A549 (cell line): ENCODE measurements at regions not wholly inside any gene's neighbourhood (a gene's known extent, or its start where the extent isn't known, plus 50 kb on each side); places are given as distances from the start of the nearest gene placed in this dataset.

Experiments
- ATAC-seq, 2 experiments: fragments of 200-7000 bp in 1 of 2; fragments of >200 bp in 1 of 2; cut with Nextera tagmentation in 1 of 2; cut with Tn5 transposase in 1 of 2; 3 replicates each; pipeline versions ENCODE4 v1.8.0 to v1.9.1; 2018 to 2020; ENCODE audit warnings: mild to moderate bottlenecking in 1 of 2, moderate library complexity in 1 of 2
- CTCF ChIA-PET: fragments of 300-600 bp; sonication (Branson Sonifier 250); formaldehyde crosslinking; extraction: SDS; loops from one replicate; lab custom pipeline; 2021; ENCODE audit warnings: antibody characterized with exemption, inconsistent platforms; lab: Yijun Ruan, JAX
- POLR2A ChIA-PET: fragments of 350-600 bp; formaldehyde crosslinking; extraction: SDS; loops from one replicate; lab custom pipeline; 2021; ENCODE audit warnings: antibody characterized with exemption, inconsistent platforms; lab: Yijun Ruan, JAX
- DNase-seq, 2 experiments: peaks; one replicate each; pipeline versions ENCODE4 v3.0.0 to v3.0.0-alpha.2; 2011 to 2016; ENCODE audit warnings: low read depth in 1 of 2, low spot score in 1 of 2
- FAIRE-seq: peaks from 2 replicates; lab custom pipeline; 2011; peaks lifted over from hg19 to GRCh38; lab: Jason Lieb, UNC
- H3K27ac ChIP-seq, 2 experiments: fragments of >200 bp; sonication (Bioruptor Twin); formaldehyde crosslinking; 3 replicates each; pipeline ENCODE4 v1.5.1; 2016 to 2017
- H3K4me1 ChIP-seq: fragments of >200 bp; sonication (Bioruptor Twin); formaldehyde crosslinking; 3 replicates; pipeline ENCODE4 v1.6.1; 2016
- H3K4me2 ChIP-seq: fragments of >200 bp; sonication (Bioruptor Twin); formaldehyde crosslinking; 3 replicates; pipeline ENCODE4 v1.6.1; 2016
- H3K4me3 ChIP-seq: fragments of >200 bp; sonication (Bioruptor Twin); formaldehyde crosslinking; 3 replicates; pipeline ENCODE4 v1.5.1; 2016
- H3K9me3 ChIP-seq: fragments of >200 bp; sonication (Bioruptor Twin); formaldehyde crosslinking; 3 replicates; pipeline ENCODE4 v1.6.1; 2016
- CEBPB ChIP-seq, 2 experiments: fragments of >200 bp in 1 of 2; sonication (Bioruptor Twin) in 1 of 2; formaldehyde crosslinking in 1 of 2; IDR thresholded peaks; 2 replicates each; pipeline ENCODE4 v1.6.1; 2012 to 2016
- CHD2 ChIP-seq: fragments of 150-350 bp; IDR thresholded peaks from 2 replicates; pipeline ENCODE4 v1.6.1; 2014; ENCODE audit warnings: low read length; ENCODE audit not compliant: partially characterized antibody
- EP300 ChIP-seq, 2 experiments: fragments of >200 bp; sonication (Bioruptor Twin); formaldehyde crosslinking; IDR thresholded peaks; 2 replicates in 1 of 2; 3 replicates in 1 of 2; pipeline ENCODE4 v1.6.1; 2016 to 2017
- FOXS1 ChIP-seq: fragments of 250-450 bp; sonication (Bioruptor Pico); IDR thresholded peaks from 2 replicates; pipeline ENCODE4 v1.5.0; 2020; ENCODE audit warnings: mild to moderate bottlenecking, moderate library complexity
- JUN ChIP-seq, 2 experiments: fragments of >200 bp; sonication (Bioruptor Twin); formaldehyde crosslinking; IDR thresholded peaks; 2 replicates in 1 of 2; 3 replicates in 1 of 2; pipeline ENCODE4 v1.6.1; 2016 to 2017
- MAFK ChIP-seq: fragments of 450-650 bp; IDR thresholded peaks from 2 replicates; pipeline ENCODE4 v1.6.1; 2014; ENCODE audit not compliant: partially characterized antibody
- MYC ChIP-seq: IDR thresholded peaks from 2 replicates; pipeline ENCODE4 v1.6.1; 2012; ENCODE audit warnings: mild to moderate bottlenecking, inconsistent platforms, low read length, improper control_type of control experiment, borderline replicate concordance
- NFE2L2 ChIP-seq: fragments of 150-350 bp; conservative IDR thresholded peaks from 2 replicates; pipeline ENCODE4 v1.6.1; 2014; ENCODE audit warnings: low read length
- PHF8 ChIP-seq: fragments of 200-600 bp; sonication (generic); IDR thresholded peaks from 2 replicates; pipeline ENCODE4 v1.6.1; 2016; ENCODE audit warnings: low read depth, mild to moderate bottlenecking, antibody characterized with exemption, moderate library complexity, borderline replicate concordance
- POLR2A ChIP-seq: IDR thresholded peaks from 2 replicates; pipeline ENCODE4 v1.6.1; 2012; ENCODE audit warnings: mild to moderate bottlenecking, low read length
- POLR2AphosphoS2 ChIP-seq: conservative IDR thresholded peaks from 2 replicates; pipeline ENCODE4 v1.6.1; 2012; ENCODE audit warnings: low read length, improper control_type of control experiment, inconsistent platforms
- RAD21 ChIP-seq, 2 experiments: fragments of >200 bp in 1 of 2; sonication (Bioruptor Twin) in 1 of 2; formaldehyde crosslinking in 1 of 2; IDR thresholded peaks in 1 of 2; conservative IDR thresholded peaks in 1 of 2; 2 replicates in 1 of 2; 3 replicates in 1 of 2; pipeline ENCODE4 v1.6.1; 2012 to 2018; ENCODE audit warnings: inconsistent platforms in 1 of 2
- RCOR1 ChIP-seq: fragments of 150-350 bp; IDR thresholded peaks from 2 replicates; pipeline ENCODE4 v1.6.1; 2014; ENCODE audit warnings: antibody characterized with exemption, low read length, low read depth
- REST ChIP-seq: fragments of 200-600 bp; sonication (generic); IDR thresholded peaks from 2 replicates; pipeline ENCODE4 v1.6.1; 2016; ENCODE audit warnings: antibody characterized with exemption, mild to moderate bottlenecking, moderate library complexity
- SREBF2 ChIP-seq: fragments of 450-650 bp; IDR thresholded peaks from 2 replicates; pipeline ENCODE4 v1.6.1; 2014; ENCODE audit warnings: mild to moderate bottlenecking, moderate library complexity
- TFCP2L1 ChIP-seq: fragments of 250-450 bp; sonication (Bioruptor Pico); IDR thresholded peaks from 2 replicates; pipeline ENCODE4 v1.5.0; 2021; ENCODE audit warnings: mild to moderate bottlenecking
- TP53 ChIP-seq: fragments of 250-450 bp; sonication (Bioruptor Pico); IDR thresholded peaks from 2 replicates; pipeline ENCODE4 v1.5.0; 2021; ENCODE audit warnings: mild to moderate bottlenecking, moderate library complexity
- ZFP36 ChIP-seq: fragments of 450-650 bp; IDR thresholded peaks from 2 replicates; pipeline ENCODE4 v1.6.1; 2014; ENCODE audit warnings: borderline replicate concordance; ENCODE audit not compliant: partially characterized antibody
- WGBS: methylation state at CpG from one replicate; pipeline ENCODE4 v1.1.6; 2017; ENCODE audit errors: missing lambda C conversion rate; 5-methylcytosine and 5-hydroxymethylcytosine counted together
- TF ChIP-seq, protein P1 (sequence below): IDR thresholded peaks from 2 replicates; pipeline ENCODE4 v1.6.1; 2012; ENCODE audit warnings: low read depth, borderline replicate concordance
- TF ChIP-seq, protein P2 (sequence below): fragments of 250-450 bp; sonication (Bioruptor Pico); IDR thresholded peaks from 2 replicates; pipeline ENCODE4 v1.5.0; 2021; ENCODE audit warnings: mild to moderate bottlenecking, moderate library complexity, borderline replicate concordance
- TF ChIP-seq, protein P3 (sequence below): IDR thresholded peaks from 2 replicates; pipeline ENCODE4 v1.6.1; 2012

- FAIRE-seq (no peak), DNase-seq (no peak), ATAC-seq (no peak)
- Histone ChIP-seq H3K27ac (no peak overlapping the region), H3K4me3 (no peak overlapping the region), H3K4me1 (no peaks in the 10 kb centered on the region), H3K4me2 (no peak overlapping the region), H3K9me3 (no peaks in the 10 kb centered on the region)
- ChIA-PET CTCF (no interaction called here), POLR2A (no interaction called here)
- TF ChIP-seq NFE2L2 (no peak), RCOR1 (no peak), CHD2 (no peak)
- TF ChIP-seq, protein P1, sequence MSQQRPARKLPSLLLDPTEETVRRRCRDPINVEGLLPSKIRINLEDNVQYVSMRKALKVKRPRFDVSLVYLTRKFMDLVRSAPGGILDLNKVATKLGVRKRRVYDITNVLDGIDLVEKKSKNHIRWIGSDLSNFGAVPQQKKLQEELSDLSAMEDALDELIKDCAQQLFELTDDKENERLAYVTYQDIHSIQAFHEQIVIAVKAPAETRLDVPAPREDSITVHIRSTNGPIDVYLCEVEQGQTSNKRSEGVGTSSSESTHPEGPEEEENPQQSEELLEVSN, result no peak
These were observed 266.7 kb upstream of the CDH11 start for GRCh38 chr16:65388592-65388991.

GRCh38 chr16:65386672-65387071 lies 264.8 kb upstream of the CDH11 start:
- DNase-seq, result no peak
- TF ChIP-seq PHF8 (no peak), POLR2AphosphoS2 (no peak), RCOR1 (no peak), TP53 (CRISPR knock-in tag) (no peak), ZFP36 (no peak), RAD21 (conservative IDR thresholded peaks at IDR 0.05 in 1 of 2, IDR thresholded peaks at IDR 0.05 in 1 of 2) (no peak), POLR2A (no peak), FOXS1 (CRISPR knock-in tag) (no peak), EP300 (IDR thresholded peaks at IDR 0.05) (no peak), REST (no peak), MYC (no peak), SREBF2 (no peak), MAFK (no peak)
- TF ChIP-seq, protein P2, sequence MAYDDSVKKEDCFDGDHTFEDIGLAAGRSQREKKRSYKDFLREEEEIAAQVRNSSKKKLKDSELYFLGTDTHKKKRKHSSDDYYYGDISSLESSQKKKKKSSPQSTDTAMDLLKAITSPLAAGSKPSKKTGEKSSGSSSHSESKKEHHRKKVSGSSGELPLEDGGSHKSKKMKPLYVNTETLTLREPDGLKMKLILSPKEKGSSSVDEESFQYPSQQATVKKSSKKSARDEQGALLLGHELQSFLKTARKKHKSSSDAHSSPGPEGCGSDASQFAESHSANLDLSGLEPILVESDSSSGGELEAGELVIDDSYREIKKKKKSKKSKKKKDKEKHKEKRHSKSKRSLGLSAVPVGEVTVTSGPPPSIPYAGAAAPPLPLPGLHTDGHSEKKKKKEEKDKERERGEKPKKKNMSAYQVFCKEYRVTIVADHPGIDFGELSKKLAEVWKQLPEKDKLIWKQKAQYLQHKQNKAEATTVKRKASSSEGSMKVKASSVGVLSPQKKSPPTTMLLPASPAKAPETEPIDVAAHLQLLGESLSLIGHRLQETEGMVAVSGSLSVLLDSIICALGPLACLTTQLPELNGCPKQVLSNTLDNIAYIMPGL, result no peak
- no peak overlapping the region for H3K4me3 ChIP-seq
- H3K4me2 ChIP-seq, result no peak overlapping the region
- POLR2A ChIA-PET, result no interaction called here
- CTCF ChIA-PET, result no interaction called here
- H3K9me3 ChIP-seq, result no peaks in the 10 kb centered on the region
- no peak for ATAC-seq
- no peak for FAIRE-seq
- H3K4me1 ChIP-seq, result no peaks in the 10 kb centered on the region
- WGBS, result 1% methylated on average over 2 of the region's 2 CpGs
- H3K27ac ChIP-seq, result no peak overlapping the region

DNA sequence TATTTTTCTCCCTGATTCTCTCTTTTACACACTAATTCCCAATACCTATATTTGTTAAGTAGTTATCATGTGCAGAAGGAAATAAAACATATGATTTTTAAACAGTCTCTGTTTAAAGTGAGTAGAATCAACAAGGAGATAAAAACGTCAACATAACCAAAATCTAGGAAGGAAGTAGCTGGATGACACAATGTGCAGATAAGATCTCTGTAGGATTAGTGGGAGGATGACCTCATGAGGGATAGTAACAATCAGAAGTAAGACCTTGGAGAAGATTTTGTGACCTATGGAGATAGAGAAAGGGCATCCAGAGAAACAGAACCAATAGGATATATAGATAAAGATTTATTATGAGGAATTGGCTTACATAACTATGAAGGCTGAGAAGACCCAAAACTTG lies 262.6 kb upstream of the CDH11 start:
- H3K27ac ChIP-seq, result no peak overlapping the region
- no peak overlapping the region for H3K4me3 ChIP-seq
- no peak for ATAC-seq
- ChIA-PET POLR2A (no interaction called here), CTCF (interaction anchor here (0.6 kb wide), 1 partner anchor 632 kb away, joined by 3 read pairs; no protein-coding TSS in a partner anchor)
- no peaks in the 10 kb centered on the region for H3K9me3 ChIP-seq
- no peaks in the 10 kb centered on the region for H3K4me1 ChIP-seq
- TF ChIP-seq, protein P3, sequence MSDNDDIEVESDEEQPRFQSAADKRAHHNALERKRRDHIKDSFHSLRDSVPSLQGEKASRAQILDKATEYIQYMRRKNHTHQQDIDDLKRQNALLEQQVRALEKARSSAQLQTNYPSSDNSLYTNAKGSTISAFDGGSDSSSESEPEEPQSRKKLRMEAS, result no peak
- TF ChIP-seq CEBPB (IDR thresholded peaks at IDR 0.05), result no peak
- TF ChIP-seq JUN (IDR thresholded peaks at IDR 0.05), result no peak
- TF ChIP-seq TFCP2L1 (CRISPR knock-in tag), result no peak
- WGBS, result 5% methylated on average over 1 of the region's 1 CpG
- H3K4me2 ChIP-seq, result no peak overlapping the region
- FAIRE-seq, result no peak
- no peak for DNase-seq
